HUES48 (cell line): ENCODE measurements at regions not wholly inside any gene's neighbourhood (a gene's known extent, or its start where the extent isn't known, plus 50 kb on each side); places are given as distances from the start of the nearest gene placed in this dataset.

Source experiments
- H3K27ac ChIP-seq: one replicate; pipeline ENCODE4 v1.7.0; 2013; ENCODE audit warnings: low read depth, low read length, inconsistent platforms
- H3K27me3 ChIP-seq: 2 replicates; pipeline ENCODE4 v1.6.1; 2013; ENCODE audit warnings: mild to moderate bottlenecking, low read length; ENCODE audit not compliant: control insufficient read depth, insufficient read depth
- H3K36me3 ChIP-seq: 2 replicates; pipeline ENCODE4 v1.6.1; 2013; ENCODE audit warnings: low read length; ENCODE audit not compliant: control insufficient read depth, insufficient read depth
- H3K4me1 ChIP-seq: 2 replicates; pipeline ENCODE4 v1.6.1; 2013; ENCODE audit warnings: mild to moderate bottlenecking, low read length; ENCODE audit not compliant: control insufficient read depth, insufficient read depth
- H3K4me3 ChIP-seq: 2 replicates; pipeline ENCODE4 v1.5.1; 2013; ENCODE audit warnings: mild to moderate bottlenecking, low read depth, low read length
- H3K9ac ChIP-seq: 2 replicates; pipeline ENCODE4 v1.6.1; 2013; ENCODE audit warnings: mild to moderate bottlenecking, low read depth, low read length, moderate library complexity
- H3K9me3 ChIP-seq: 2 replicates; pipeline ENCODE4 v1.6.1; 2013; ENCODE audit warnings: low read length; ENCODE audit not compliant: control insufficient read depth, insufficient read depth

DNA sequence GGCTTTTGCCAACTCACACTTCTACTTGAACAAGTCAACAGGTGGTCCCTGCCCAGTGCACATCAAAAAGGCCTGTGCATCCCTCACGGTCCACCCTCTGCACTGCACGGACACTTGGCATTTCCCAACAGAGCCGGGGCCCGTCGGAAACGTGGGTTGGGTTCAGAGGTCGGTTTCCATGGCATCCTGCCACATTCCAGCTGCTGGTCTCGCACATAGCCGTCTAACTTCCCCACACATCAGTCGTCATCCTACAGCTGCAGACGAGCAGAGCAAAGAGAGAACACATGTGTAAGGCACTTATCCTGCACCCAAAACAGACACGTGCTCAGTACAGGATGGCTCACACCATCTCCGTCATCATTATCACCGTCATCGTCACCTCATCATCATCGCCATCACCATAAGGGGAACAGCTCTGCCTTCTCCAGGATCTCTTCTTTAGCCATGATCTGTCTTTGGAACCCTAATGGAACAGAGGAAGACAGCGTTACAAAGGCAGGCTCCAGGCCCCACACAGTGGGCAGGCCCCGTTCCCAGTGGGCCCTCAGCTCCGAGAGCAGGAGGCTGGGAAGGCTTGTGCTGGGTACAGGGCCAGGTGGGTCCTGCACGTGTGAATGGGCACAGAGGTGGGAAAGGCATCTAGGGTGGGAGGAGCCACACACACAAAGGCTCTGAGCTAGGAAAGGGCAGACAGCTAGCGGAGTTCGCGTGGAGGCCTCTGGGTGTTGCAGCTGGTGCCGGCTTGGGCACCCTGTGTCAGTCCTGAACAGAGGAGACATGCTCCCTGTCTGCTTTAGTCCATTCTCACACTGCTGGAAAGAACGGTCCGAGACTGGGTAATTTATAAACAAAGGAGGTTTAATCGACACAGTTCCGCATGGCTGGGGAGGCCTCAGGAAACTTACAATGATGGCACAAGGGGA, 170.8 kb upstream of the SOX1 start:
- H3K27ac ChIP-seq: no peak overlapping the region
- peaks cover 19% of the 10 kb centered on the region for H3K4me1 ChIP-seq
- no peaks in the 10 kb centered on the region for H3K9me3 ChIP-seq
- H3K36me3 ChIP-seq: no peaks in the 10 kb centered on the region
- H3K4me3 ChIP-seq: no peak overlapping the region
- peaks cover 40% of the 10 kb centered on the region for H3K27me3 ChIP-seq
- H3K9ac ChIP-seq: no peak overlapping the region

DNA sequence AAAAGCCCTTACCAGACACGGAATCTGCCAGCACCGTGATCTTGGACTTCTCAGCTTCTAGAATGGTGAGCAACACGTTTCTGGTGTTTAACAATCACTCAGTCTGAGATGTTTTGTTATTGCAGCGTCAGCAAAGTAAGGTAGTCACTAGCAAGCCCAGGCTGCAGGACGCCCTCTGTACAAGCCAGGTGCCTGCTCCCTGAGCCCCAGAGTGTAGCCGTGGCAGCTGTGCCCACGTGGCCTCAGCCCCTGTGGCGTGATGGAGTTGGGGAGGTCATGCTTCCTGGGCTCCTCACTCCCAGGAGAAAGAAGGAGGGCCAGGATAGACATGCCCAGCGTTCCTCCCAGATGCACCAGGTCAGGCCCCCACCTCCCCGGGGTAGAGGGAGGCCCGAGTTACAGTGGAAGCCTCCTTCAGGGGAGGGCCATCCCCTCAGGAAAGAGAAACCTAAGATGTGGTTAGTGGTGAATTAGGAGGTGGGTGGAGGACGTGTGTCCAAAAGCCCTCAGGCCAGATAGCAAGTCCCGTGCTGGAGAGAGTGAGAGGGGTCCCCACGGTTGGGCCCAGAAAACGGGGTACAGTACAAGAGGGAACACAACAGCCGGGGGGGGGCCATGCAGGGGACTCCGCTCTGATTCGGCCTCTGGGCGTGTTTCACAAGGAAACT, 169.6 kb upstream of the SOX1 start:
- Histone ChIP-seq H3K9ac (no peak overlapping the region), H3K4me3 (no peak overlapping the region), H3K36me3 (no peaks in the 10 kb centered on the region), H3K27ac (no peak overlapping the region), H3K9me3 (no peaks in the 10 kb centered on the region), H3K4me1 (peaks cover 17% of the 10 kb centered on the region), H3K27me3 (peaks cover 29% of the 10 kb centered on the region)

DNA sequence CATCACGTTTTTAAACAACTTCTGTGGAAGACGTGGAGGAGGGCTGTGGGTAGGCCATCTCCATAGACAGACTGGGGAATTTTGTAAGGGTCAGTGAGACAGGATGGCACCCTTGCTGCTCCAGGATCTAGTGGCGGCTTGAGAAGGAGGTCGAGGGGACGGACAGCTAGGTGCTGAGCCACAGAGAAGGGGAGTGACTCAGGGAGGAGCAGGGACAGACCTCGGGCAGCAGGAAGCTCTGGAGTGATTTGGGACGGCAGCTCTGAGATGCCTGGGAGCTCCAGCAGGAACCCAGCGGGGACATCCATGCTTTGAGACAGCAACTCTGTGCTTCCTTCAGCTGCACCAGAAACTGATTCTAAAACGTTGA, 169.1 kb upstream of the SOX1 start:
- no peaks in the 10 kb centered on the region for H3K9me3 ChIP-seq
- H3K36me3 ChIP-seq: no peaks in the 10 kb centered on the region
- H3K4me1 ChIP-seq: peaks cover 11% of the 10 kb centered on the region
- H3K4me3 ChIP-seq: no peak overlapping the region
- peaks cover 24% of the 10 kb centered on the region for H3K27me3 ChIP-seq
- no peak overlapping the region for H3K9ac ChIP-seq
- no peak overlapping the region for H3K27ac ChIP-seq

DNA sequence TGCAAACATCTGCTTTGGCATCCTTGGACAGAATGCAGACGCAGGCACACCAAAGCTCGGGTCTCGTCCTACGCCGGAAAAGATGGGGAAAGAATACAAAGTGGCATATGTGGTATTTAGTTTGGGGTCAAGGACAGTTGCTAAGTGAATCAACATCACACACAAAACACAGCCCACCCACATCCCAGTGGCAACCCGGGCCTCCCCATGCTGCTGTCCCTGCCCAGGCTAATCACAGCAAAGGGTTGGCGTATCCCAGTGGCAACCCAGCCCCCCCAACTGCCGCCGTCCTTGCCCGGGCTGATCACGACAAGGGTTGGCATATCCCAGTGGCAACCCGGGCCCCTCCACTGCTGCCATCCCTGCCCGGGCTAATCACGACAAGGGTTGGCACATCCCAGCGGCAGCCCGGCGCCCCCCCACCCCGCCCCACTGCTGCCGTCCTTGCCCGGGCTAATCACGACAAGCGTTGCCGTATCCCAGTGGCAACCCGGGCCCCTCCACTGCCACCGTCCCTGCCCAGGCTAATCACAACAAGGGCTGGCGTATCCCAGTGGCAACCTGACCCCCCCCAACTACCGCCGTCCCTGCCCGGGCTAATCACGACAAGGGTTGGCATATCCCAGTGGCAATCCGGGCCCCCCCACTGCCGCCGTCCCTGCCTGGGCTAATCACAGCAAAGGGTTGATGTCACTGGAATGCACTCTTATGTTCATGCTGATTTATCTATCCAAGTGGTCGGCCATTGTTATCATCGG, 167.8 kb upstream of the SOX1 start:
- Histone ChIP-seq H3K9ac (no peak overlapping the region), H3K9me3 (no peaks in the 10 kb centered on the region), H3K27ac (no peak overlapping the region), H3K27me3 (peaks cover 11% of the 10 kb centered on the region), H3K4me3 (no peak overlapping the region), H3K36me3 (no peaks in the 10 kb centered on the region), H3K4me1 (peaks cover 7% of the 10 kb centered on the region)

DNA sequence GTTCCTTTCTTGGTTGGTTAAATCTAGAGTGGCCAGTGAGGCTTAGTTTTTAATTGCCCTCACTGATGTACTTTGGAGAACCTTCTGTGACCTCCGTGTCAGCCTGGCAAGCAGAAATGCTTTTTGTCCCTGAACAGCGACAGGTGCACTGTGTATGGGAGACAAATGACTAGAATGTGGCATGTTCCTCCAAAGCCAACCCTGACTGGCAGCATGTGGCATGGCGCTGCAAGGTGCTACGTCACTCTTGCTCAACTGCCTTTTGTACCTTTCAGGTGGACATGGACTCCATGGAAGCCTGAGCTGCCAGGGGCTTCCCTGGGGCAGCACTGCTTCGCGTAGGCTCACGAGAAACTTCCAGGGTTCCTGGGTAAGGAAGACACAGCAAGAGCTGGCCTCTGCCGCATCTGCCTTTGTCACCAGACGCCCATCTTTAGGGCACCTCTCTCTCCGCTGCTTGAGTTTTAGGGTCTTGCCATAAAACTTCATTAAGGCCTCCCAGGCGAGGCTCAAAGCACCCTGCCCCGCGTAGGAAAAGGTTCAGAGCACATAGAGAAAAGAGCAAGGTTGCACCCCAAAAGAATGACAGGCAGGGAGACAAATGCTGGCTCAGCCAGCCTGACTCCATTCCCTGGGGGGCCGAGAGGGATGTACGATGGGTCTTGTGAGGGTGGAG, 167.1 kb upstream of the SOX1 start:
- H3K9ac ChIP-seq: no peak overlapping the region
- peaks cover 4% of the 10 kb centered on the region for H3K27me3 ChIP-seq
- H3K27ac ChIP-seq: no peak overlapping the region
- H3K36me3 ChIP-seq: no peaks in the 10 kb centered on the region
- no peaks in the 10 kb centered on the region for H3K4me1 ChIP-seq
- no peak overlapping the region for H3K4me3 ChIP-seq
- H3K9me3 ChIP-seq: no peaks in the 10 kb centered on the region

DNA sequence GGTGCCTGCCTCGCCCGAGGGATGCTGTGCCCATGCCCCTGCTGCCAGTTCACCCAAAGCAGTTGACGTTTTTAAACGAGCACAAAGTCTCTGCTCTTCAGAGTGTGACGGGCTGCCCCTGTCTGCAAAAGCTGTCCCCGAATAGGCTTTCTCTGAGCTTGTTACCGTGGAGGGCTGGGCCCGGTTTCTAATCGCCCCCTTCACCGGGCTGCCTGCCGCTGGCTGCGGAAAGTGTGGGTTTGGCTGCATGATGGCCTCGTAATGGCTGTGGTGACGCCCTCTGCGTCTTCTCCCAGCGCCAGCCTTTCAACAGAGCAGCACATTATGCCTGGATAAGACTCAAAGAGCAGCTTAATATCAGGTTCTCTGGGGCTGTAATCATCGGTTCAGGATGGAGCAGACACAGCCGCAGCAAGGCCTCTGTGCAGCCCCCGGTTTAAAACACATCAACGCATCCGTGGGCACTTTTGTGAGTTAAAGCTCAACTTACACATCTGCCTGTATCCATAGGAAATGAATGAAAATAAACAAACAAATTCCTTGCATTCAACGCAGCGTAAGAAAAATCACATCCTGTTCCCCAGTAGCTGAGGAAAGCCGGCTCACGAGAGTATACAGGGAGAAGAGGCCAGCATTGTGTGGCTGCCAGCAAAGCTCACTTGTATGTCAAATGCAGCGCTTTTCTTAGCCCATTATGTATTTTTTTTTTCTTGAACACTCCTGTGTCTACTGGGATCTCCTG, 166.4 kb upstream of the SOX1 start:
- Histone ChIP-seq H3K4me3 (no peak overlapping the region), H3K27me3 (no peaks in the 10 kb centered on the region), H3K4me1 (no peaks in the 10 kb centered on the region), H3K27ac (no peak overlapping the region), H3K9ac (no peak overlapping the region), H3K36me3 (no peaks in the 10 kb centered on the region), H3K9me3 (no peaks in the 10 kb centered on the region)

DNA sequence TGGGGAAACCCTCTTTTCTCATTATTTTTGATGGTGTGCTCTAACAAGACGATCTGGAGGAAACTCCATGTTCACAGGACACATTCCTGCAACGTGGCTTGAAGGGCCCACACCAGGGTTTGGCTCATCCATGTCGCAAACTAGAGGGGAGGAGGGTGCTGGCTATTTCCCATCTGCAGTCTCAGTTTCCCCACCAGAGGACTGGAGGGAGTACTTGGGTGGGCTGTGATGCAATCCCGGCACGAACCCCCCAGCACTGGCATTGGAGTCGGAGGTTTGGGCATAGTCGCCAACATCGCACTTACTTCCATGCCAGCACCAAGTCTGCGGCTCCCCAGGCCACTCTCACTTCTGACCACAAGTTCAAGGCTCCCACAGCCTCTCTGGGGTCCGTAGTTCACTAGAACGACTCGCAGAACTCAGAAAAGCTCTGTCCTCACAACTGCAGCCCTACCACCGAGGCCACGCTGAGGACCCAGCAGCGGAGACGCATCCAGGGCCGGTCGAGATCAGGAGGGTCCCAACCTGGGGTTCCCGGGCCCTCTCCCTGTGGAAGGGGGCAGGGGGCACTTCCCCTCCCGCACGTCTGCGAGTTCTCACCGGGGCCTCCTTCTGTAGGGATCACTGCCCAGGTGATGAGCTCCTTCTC, 165.6 kb upstream of the SOX1 start:
- no peaks in the 10 kb centered on the region for H3K9me3 ChIP-seq
- H3K9ac ChIP-seq: no peak overlapping the region
- H3K4me1 ChIP-seq: no peaks in the 10 kb centered on the region
- H3K27me3 ChIP-seq: no peaks in the 10 kb centered on the region
- H3K4me3 ChIP-seq: no peak overlapping the region
- H3K27ac ChIP-seq: no peak overlapping the region
- H3K36me3 ChIP-seq: no peaks in the 10 kb centered on the region

DNA sequence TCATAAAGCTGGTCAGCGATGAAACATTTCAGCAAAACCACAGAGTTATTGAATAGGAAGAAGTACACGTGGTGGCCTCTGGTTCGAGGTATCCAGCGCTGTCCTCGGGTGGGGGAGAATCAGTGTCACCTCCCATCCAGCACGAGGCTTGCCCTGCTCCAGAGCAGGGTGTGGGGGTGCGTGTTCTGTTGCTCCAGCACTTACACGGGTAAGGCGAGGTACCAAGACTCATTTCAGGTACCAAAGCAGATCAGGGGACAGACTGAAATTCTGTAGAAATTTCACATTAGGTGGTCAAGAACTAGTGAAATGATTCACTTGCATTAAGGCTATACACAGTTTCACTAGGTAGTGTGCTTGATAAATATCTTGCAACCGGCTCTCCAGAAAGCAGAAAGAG, 164.2 kb upstream of the SOX1 start:
- H3K9ac ChIP-seq: no peak overlapping the region
- no peaks in the 10 kb centered on the region for H3K27me3 ChIP-seq

DNA sequence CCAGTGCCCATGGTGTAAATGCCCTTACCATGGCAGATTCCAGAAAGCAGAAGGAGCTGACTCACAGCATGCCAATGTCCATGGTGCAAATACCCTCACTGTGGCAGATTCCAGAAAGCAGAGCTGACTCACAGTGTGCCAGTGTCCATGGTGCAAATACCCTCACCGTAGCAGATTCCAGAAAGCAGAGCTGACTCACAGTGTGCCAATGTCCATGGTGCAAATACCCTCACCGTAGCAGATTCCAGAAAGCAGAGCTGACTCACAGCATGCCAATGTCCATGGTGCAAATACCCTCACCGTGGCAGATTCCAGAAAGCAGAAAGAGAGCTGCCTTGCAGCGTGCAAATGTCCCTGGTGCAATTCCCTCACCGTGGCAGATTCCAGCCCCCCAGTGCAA, 163.8 kb upstream of the SOX1 start:
- H3K27ac ChIP-seq: no peak overlapping the region
- no peaks in the 10 kb centered on the region for H3K4me1 ChIP-seq
- no peaks in the 10 kb centered on the region for H3K27me3 ChIP-seq
- H3K9me3 ChIP-seq: no peaks in the 10 kb centered on the region
- H3K4me3 ChIP-seq: no peak overlapping the region
- no peaks in the 10 kb centered on the region for H3K36me3 ChIP-seq
- H3K9ac ChIP-seq: no peak overlapping the region

More for the DNA sequence above, 164.2 kb upstream of the SOX1 start:
- H3K27ac ChIP-seq: no peak overlapping the region
- no peaks in the 10 kb centered on the region for H3K4me1 ChIP-seq
- no peaks in the 10 kb centered on the region for H3K9me3 ChIP-seq
- no peak overlapping the region for H3K4me3 ChIP-seq
- no peaks in the 10 kb centered on the region for H3K36me3 ChIP-seq

DNA sequence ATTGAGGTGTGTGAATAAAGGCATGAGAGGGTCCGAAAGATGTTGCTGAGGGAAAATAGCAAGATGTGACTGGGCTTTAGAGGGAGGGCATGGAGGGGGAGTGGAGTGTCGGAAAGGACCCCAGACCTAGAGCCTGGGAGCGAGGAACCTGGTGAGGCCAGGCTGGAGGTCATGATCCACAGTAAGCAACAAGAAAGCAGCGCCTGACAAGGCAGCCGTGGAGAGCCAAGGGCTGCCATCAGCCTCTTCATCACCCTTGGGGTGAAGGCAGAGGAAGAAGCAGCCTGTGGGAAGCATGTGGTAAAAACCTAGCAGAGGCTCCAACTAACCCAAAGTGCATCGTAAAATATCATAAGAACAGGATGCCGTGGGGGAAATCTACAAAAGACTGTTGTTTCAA, 162.8 kb upstream of the SOX1 start:
- H3K4me1 ChIP-seq: no peaks in the 10 kb centered on the region
- no peaks in the 10 kb centered on the region for H3K27me3 ChIP-seq

More for the DNA sequence above, 162.8 kb upstream of the SOX1 start:
- H3K9me3 ChIP-seq: no peaks in the 10 kb centered on the region
- no peak overlapping the region for H3K27ac ChIP-seq
- no peak overlapping the region for H3K9ac ChIP-seq
- no peaks in the 10 kb centered on the region for H3K36me3 ChIP-seq
- H3K4me3 ChIP-seq: no peak overlapping the region
